CD4-positive, alpha-beta T cell treated with Interleukin-4 for 4 hours (primary cell): ENCODE measurements at regions not wholly inside any gene's neighbourhood (a gene's known extent, or its start where the extent isn't known, plus 50 kb on each side); places are given as distances from the start of the nearest gene placed in this dataset.

Experiments used
- DNase-seq: peaks from one replicate; pipeline ENCODE4 v3.0.0-alpha.2; 2020

DNA sequence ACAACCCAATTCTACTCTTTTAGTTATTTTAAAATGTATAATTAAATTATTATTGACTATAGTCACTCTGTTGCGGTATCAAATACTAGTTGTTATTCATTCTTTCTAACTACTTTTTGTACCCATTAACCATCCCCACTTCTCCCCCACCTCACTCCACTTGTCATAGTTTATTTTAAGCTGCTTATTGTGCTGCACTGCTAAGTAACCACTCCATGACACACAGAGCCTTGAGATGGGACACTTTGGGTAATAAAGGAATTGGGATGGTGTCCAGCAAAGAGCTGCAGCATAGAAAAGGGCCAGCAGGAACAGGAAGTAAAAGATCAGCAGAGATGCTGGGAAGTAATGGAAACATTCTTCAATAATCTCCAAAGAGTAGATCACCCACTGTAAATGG lies 123.0 kb downstream of the RPS29 start:
- DNase-seq = no peak

DNA sequence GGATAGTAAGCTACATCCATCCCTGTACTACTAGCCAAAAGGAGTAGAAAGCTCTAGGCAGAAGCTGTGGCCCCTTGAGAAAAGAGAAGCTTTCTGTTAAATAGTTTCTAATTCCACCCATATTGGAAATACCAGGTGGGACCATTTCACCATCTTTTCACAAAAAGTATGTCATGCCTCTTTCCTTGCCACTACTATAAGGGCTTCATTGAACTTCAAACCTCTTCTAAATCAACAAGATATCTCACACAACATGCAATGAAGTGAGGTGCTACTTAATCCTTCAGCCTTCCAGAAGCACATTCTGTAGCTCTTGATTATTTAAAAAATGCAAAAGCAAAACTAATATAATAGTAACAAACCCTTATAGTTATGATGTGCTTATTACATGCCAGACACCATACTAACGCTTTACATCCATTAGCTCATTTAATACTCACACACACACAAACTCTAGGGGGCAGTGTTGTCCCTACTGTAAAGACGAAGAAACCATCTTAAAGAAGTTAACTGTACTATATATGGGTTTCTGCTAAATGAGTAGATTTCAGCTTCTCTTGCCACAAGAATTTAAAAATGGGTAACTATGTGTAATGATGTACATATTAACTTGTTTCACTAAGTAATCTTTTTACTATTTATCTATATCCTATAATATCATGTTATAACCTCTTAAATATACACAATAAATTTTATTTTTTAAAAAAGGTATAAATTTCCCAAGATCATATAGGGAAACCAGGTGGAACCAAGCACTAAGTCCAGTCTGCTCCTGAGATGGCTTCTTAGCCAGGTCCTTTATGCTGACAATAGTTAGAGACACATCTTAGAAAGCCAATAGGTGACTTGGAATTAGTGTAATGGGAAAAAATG lies 124.4 kb downstream of the RPS29 start:
- DNase-seq = peak; percentile 80

- no peak for DNase-seq
Observed at GRCh38 chr14:49460662-49461061, 125.5 kb downstream of the RPS29 start.

- no peak for DNase-seq
Observed at GRCh38 chr14:49456589-49456988, 129.6 kb downstream of the RPS29 start.

- DNase-seq = no peak
Observed at GRCh38 chr14:49451938-49452337, 134.2 kb downstream of the RPS29 start.

DNA sequence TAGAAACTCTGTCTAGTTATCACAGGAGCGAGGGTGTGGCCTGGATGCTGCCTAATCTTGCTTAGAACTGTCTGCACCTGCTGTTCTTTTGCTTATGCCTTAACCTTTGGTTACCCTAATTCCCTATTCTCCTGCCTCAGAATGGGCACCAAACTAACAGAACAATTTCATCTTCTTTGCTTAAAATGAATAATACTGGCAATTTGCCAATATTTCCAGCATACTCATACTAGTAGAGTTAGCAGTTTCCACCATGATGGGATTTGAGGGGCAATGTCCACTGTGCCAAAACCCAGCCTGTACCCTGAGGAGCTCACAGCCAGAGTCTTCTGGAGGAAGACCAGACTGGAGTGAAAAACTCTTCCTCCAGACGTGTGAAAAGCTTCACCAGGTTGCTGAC lies 136.4 kb downstream of the RPS29 start:
- DNase-seq = no peak

- DNase-seq = no peak
Observed at GRCh38 chr14:49447540-49448107, 138.6 kb downstream of the RPS29 start.

DNA sequence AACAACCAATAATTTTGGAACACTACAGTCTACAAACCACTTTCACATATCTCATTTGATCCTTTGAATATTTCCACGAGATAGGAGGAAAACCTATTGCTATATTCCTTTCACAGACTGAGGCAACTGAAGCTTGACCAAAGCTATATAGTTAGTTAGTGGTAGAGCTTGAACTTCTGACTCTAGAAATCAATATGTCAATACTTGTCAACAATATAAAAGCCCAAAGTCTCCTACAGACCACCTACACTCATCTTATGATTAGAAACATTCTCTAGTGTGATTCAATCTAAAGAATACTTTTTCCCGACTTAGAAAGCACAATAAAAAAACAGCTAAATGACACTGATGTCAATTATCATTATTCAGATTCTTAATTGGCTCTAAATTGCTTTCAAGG lies 139.4 kb downstream of the RPS29 start:
- DNase-seq = no peak

- no peak for DNase-seq
Observed at GRCh38 chr14:49438256-49438770, 147.9 kb downstream of the RPS29 start.

GRCh38 chr14:49428076-49428475 lies 158.1 kb downstream of the RPS29 start:
- no peak for DNase-seq

GRCh38 chr14:49427117-49427516 lies 159.1 kb downstream of the RPS29 start:
- no peak for DNase-seq

GRCh38 chr14:49425921-49426320 lies 160.3 kb downstream of the RPS29 start:
- no peak for DNase-seq

DNA sequence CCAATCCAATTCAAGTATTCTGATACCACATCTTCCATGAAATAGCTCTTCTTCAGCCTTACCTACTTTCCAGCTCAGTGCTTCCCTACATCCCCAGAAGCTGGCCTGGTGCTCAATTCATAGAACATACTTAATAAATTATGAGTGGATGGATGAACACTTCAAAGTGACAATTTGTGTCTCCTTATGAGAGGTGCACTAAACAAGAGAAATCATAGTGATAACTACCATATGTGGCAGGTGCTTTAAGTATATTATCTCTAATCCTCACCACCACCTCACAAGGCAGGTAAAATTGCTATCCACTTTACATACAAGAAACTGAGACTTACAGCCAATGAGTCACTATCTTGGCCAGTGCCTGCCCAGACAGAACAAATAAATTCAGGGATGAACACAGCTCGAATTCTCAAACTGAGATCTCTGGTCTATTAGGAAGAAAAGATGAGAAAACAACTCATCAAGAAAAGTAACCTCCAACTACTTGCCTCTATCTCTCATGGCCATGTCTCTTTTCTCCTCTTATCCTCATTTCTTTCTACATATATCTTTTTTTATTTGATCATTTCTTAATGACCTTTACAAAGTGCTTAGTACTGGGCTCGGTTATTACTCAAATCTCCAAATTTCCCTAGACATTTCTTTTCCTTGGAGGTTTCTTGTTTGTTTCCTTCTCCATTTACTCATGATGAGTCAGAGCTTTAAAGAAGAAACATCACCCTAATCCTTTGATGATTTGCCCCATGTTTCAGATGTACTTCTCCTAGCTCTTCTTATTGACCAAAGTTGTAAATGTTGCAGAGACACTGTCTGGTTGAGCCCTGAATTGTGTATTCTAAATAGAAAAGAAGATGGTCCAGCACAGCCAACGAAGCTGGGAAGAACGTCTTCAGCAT lies 161.5 kb downstream of the RPS29 start:
- no peak for DNase-seq

GRCh38 chr14:49420201-49420600 lies 166.0 kb downstream of the RPS29 start:
- no peak for DNase-seq

- DNase-seq = no peak
Observed at GRCh38 chr14:49418789-49419188, 167.4 kb downstream of the RPS29 start.

- DNase-seq = no peak
Observed at GRCh38 chr14:49417790-49418189, 168.4 kb downstream of the RPS29 start.

GRCh38 chr14:49408187-49408933 lies 177.8 kb downstream of the RPS29 start:
- no peak for DNase-seq

GRCh38 chr14:49405291-49405690 lies 180.9 kb downstream of the RPS29 start:
- no peak for DNase-seq

- DNase-seq = no peak
Observed at GRCh38 chr14:49401373-49401772, 184.8 kb downstream of the RPS29 start.

- DNase-seq = no peak
Observed at GRCh38 chr14:49396801-49397200, 189.4 kb downstream of the RPS29 start.

DNA sequence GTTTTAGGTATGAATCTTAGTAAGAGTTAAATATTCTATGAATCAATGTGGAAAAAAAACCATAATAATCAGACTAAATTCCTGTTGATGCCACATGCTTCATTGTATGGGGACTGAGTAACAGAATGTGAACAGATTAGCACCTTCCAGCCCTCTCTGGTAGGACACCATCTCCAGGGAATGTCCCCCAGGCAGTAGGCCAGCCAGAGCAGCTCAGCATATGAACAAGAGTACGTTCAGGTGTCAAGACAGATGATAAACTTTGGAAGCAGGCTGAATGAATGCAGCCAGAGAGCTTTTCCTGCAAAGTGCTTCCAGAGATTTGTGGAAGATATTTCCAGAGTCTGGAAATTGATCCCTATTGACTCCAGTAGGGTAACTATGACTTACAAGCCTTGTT lies 204.4 kb downstream of the RPS29 start:
- DNase-seq = no peak

- DNase-seq = no peak
Observed at GRCh38 chr14:49367696-49368095, 218.5 kb downstream of the RPS29 start.

DNA sequence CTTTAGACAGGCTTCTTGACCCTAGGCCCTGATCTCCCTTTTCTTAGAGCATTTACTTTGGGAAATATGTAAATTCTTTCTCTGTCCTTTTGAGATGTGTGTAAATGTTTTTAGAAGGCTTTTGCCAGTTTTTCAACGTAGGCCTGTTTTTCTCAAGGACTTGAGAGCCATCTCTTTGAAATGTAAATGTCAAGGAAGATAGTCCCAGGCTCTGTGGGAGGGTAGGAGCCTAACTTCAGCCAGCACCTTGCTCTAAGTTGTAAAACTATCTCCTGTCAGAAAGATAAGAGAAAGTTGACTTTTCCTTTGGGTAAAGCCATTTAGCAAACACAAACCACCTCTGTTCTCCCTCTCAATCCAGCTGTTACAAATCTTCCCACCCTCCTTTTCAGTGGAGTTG lies 219.8 kb downstream of the RPS29 start:
- DNase-seq = no peak
